ENCODE measurements at regions not wholly inside any gene's neighbourhood (a gene's known extent, or its start where the extent isn't known, plus 50 kb on each side); places are given as distances from the start of the nearest gene placed in this dataset.
A peak's percentile ranks its signal among the peaks of the same experiment; 100 is the strongest.

GRCh38 chr12:75725521-75726111, 214.2 kb upstream of the KRR1 start:
- DNase-seq (ENCODE audit: low read depth in 2 of 2) = peak; percentile 16 to 35

- peak; percentile 68 to 70 for DNase-seq (ENCODE audit: low read depth in 2 of 2)
Observed at GRCh38 chr12:75724928-75725312, 213.5 kb upstream of the KRR1 start.

DNA sequence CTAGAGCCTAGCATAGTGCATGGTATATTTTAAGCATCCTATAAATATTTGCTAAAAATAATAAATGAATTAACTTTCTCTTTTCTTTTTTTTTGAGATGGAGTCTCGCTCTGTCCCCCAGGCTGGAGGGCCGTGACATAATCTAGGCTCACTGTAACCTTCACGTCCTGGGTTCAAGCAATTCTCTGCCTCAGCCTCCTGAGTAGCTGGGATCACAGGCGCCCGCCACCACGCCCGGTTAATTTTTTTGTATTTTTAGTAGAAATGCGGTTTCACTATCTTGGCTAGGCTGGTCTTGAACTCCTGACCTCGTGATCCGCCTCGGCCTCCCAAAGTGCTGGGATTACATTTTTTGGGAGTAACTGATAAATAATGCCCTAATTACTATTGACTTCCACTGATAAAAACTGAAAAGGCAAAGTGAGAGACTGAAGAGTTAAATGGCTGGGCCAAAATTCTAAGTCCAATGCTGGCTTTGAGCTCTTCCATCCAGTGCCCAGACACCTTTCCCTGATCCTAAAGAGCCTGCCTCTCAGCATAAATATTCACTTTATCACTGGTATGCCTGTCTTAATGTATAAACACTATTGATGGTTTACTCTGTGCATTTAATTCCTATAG, 213.0 kb upstream of the KRR1 start:
- DNase-seq (ENCODE audit: low read depth in 2 of 2) = no peak

DNA sequence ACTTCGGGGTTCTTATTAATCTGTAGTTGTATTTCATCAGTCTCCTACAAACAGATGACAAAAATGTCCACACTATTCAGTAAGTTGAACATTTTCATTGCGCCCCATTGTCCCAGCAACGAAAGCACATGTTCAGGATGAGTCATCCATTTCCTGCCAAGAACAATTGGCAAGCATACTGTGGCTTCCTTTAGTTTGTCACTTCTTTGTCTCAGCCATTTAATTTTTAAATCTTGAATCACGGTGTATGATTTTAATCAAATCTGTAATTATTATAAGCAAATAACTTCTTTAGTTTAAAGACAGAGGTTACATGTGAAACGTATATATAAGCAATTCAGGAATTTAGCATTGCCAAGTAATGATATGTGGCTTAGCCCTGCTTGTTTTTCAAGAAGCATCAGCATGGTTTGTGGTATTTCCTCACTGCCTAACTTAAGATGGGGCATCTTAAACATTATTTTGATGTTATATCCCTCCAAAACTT, 211.3 kb upstream of the KRR1 start:
- peak; percentile 69 to 75 for DNase-seq (ENCODE audit: low read depth in 2 of 2)

DNA sequence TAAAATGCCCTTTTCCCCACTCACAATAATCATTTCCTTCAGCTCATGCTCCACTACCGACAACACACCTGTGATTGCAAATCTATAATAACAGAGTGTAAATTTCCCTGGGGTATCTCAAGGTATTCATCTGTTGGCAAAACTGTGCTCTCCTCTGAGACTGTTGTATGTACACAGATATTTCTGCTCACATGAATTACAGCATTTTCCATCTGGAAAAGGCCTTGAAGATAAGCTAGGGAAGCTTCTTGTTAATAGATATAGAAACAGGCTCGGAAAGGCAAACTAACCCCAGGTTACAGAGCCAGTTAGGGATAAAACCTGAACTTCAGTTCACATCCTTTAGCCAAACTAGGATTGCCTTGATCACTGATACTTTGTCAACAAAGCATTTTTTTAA, 210.4 kb upstream of the KRR1 start:
- DNase-seq (ENCODE audit: low read depth in 2 of 2) = no peak

DNA sequence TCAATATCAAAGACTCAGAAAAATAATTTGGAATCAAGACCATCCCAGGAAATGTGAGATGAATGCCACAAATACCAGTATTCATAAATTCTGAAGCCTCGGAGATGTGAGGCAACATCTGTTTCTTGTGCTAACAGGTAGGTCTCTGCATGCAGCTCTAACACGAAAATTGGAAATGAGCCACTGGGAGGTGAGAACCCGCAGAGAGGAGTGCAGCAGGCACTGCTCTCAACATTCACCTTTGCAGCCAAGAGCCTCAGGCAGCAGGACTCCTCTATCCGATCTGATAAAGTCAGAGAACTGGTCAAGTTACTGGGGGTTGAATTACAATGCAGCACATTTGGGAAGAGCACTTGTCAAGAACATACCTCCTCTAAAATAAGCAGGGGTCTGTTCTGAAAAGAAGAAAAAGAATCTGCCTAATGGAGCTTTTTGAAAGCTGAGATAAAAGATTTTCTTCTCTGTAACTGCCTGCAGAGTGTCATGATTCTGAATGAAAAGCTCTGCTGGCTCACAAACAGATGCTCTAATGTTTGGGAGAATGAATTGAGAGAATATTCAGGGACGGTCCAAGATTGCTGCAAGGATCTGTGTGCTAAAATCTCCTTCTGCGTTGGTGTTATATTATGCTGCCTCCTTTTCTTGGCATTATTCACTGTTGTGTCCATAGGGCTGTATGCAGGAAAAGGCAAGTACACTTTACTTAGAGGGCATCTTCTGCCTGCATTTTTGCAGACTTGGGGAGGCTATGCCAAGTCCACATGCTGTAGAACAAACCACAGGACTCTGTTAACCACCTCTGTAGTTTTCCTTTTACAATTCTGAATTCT, 209.6 kb upstream of the KRR1 start:
- DNase-seq (ENCODE audit: low read depth in 2 of 2) = no peak

DNA sequence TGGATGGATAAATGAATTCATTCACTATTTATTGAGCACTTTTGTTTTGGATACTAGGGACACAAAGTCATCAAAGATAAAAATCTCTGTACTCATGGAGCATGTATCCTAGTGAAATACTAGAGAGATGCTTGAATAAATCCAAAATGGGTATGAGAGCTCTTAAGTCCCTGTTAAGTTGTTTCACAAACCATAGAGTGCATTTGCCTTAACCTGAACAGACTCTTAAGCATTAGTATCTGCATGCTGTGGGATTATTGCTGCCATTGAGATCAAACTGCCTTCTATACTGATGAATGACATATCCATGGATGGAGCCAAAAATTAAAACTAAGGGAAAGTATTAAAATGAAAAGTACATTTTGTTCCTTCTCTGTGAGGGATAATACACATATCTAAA, 206.5 kb upstream of the KRR1 start:
- DNase-seq (ENCODE audit: low read depth in 2 of 2) = no peak

DNA sequence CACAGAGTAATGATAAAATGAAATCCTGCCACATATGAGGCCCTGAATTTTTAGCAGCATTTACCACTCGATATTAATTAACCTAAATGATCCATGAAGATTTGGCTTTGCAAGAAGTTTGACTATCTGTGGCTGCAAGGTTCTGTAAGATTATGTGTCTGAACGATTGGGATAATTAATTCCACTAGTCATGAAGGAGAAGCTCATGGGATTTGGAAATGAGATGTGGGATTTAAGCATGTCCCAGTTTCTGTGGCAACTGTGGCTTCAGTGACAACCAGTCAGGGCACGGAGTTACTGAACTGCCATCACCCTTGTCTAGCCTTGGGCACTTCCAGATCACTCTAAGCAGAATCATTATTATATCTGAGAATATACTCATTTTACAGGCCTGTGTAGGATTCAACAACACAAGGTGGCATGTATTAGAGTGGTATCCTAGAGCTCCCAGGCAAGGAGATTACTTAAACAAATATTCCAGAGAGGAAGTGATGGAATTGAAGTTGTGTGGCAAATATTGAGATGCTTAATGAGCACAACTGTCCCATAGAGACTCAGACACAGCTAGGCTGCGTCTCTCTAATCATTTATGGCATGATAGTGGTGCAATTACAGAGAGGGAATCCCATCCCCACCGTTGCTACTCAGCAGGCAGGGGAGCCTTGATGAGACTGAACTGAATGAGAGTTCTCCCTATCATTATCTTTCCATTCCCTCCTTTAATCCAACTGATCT, 205.0 kb upstream of the KRR1 start:
- DNase-seq (ENCODE audit: low read depth in 2 of 2) = no peak

DNA sequence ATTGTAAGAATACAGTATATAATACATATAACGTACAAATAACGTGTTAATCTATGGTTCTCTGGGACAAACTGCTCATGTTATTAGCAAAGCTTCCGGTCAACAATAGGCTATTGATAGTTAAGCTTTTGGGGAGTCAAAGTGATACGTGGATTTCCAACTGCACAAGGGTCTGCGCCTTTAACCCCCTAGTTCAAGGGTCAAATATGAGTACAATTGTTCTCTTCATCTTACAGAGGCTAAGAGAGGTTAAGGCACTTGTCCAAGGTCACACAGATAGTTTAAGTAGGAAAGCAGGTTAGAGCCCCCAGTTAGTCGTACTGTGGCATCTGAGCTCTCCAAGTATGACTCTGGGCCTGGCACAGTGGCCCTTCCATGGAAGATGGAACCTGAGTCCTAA, 204.3 kb upstream of the KRR1 start:
- no peak for DNase-seq (ENCODE audit: low read depth in 2 of 2)

GRCh38 chr12:75715323-75715644, 203.9 kb upstream of the KRR1 start:
- no peak for DNase-seq (ENCODE audit: low read depth in 2 of 2)

DNA sequence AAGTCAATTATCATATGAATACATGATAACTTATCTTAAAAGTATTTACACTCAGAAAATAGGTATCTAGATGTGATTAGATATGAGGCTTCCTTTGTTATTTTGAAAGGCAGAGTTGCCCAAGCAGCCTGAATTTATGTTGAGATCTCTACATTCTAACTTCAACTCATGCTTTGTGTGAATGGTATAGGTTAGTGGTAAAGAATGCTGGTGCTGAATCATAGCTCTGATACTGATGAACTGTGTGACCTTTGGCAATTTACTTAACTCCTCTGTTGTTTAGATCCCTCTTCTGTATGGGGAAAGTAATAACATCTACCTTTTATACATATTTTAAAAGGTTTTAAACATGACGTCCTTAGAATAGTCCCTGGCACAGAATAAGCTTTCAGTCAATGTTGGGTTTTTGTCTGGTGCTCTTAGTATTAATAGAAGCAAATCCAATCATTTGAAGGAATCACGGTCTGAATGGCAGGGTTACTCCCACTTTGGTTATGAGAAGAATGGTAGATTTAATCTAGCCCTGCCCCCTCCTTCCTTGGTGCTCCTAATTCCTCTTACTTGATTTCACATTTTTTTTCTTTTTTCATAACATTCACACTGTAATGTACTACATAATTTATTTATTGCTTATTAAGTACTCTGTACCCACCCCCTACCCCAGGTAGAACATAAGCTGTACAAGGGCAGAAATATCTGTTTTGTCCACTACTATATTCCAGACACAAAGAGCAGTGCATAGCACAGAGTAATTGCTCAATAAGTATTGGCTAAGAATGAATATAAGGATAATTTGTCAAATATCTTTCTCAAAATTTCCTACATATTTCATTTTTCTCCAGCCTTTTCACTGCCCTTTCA, 203.3 kb upstream of the KRR1 start:
- DNase-seq (ENCODE audit: low read depth in 2 of 2) = no peak

GRCh38 chr12:75713434-75713833, 202.0 kb upstream of the KRR1 start:
- DNase-seq (ENCODE audit: low read depth in 2 of 2) = no peak

GRCh38 chr12:75712223-75712622, 200.8 kb upstream of the KRR1 start:
- no peak for DNase-seq (ENCODE audit: low read depth in 2 of 2)

DNA sequence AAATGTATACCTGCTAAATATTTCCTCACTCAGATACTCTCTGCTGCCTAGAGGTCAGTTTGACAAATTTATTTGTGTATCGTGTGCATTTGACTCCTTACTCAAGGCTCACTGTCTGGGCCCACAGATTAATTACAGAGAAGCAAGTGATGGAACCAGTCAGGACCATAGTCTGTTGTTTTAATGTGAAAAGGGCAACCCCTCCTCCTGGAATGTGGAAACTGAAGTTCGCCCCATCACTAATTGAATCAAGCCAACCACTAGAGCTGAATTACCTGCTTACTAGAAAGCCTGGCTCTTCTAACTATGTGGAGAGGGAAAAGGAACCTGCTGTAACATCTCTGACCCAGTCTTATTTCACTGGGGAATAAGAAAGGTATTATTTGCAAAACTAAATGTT, 199.9 kb upstream of the KRR1 start:
- no peak for DNase-seq (ENCODE audit: low read depth in 2 of 2)

- no peak for DNase-seq (ENCODE audit: low read depth in 2 of 2)
Observed at GRCh38 chr12:75710361-75711069, 199.1 kb upstream of the KRR1 start.

DNA sequence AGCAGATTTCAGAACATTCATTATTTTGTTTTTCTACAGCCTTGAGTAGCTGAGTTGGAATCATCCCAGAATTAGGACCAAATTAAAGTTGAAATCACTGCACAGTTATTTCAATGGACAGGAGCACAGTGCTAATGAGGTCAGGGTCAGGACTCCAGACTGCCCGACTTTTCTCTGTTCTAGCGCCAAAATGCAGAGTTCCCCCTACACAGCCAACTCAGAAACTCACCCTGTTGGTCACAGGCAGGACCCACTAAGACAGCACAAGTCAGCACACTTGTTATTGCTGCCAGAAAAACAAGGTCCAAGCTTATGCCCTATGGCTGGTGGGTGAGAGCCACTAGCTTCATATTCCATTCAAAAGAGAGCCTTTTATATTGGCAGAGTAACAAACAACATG, 198.1 kb upstream of the KRR1 start:
- DNase-seq (ENCODE audit: low read depth in 2 of 2) = no peak

GRCh38 chr12:75708802-75709201, 197.4 kb upstream of the KRR1 start:
- DNase-seq (ENCODE audit: low read depth in 2 of 2) = no peak

DNA sequence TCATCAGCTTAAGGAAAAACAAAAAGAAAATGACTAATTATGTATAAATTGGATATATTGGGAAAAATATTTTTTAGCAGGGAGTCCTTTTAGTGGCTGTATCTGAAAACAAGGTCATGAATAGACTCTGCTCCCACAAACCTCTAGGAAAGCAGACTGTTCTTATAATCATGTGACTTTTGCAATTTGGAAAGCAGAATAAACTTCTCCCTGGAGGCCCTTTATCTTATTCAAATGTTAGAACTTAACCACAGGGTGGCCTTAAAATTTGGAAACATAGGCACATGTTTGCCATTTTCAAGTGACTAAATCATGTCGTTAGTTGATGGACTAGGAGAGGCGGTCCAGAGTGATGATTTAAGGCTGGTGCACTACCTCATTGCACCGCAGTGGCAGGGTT, 196.6 kb upstream of the KRR1 start:
- DNase-seq (ENCODE audit: low read depth in 2 of 2) = no peak

GRCh38 chr12:75706786-75707605, 195.6 kb upstream of the KRR1 start:
- DNase-seq (ENCODE audit: low read depth in 2 of 2) = peak in 1 of 2 experiments; percentile 53

Data from fibroblast of skin of left biceps (primary cell).